SK-N-SH (cell line): ENCODE measurements at regions not wholly inside any gene's neighbourhood (a gene's known extent, or its start where the extent isn't known, plus 50 kb on each side); places are given as distances from the start of the nearest gene placed in this dataset.

ENCODE experiments used
- CTCF ChIA-PET: fragments of 300-600, 350-600 bp; formaldehyde crosslinking; extraction: SDS; loops from one replicate; lab custom pipeline; 2021; lab: Yijun Ruan, JAX
- POLR2A ChIA-PET: fragments of 350-600 bp; sonication (Branson Sonifier 250); formaldehyde crosslinking; extraction: SDS; loops from one replicate; lab custom pipeline; 2020; ENCODE audit warnings: antibody characterized with exemption, inconsistent platforms; lab: Yijun Ruan, JAX
- DNase-seq: peaks from one replicate; pipeline ENCODE4 v3.0.0; 2012
- H2AFZ ChIP-seq: fragments of 200-600 bp; sonication (generic); 2 replicates; pipeline ENCODE4 v1.8.1; 2016; ENCODE audit warnings: antibody characterized with exemption, mild to moderate bottlenecking, low read depth
- H3F3A ChIP-seq: fragments of 200-600 bp; sonication (generic); replicated peaks from 2 replicates; pipeline ENCODE3; 2016; ENCODE audit warnings: antibody characterized with exemption, mild to moderate bottlenecking; ENCODE audit not compliant: insufficient read depth
- H3K27ac ChIP-seq, 2 experiments: fragments of 200-500 bp in 1 of 2; fragments of 200-600 bp in 1 of 2; sonication (Bioruptor generic) in 1 of 2; sonication (generic), shearing (Covaris generic) in 1 of 2; 2 replicates each; pipeline versions ENCODE4 v1.5.1 to v1.6.1; 2014 to 2016; ENCODE audit warnings: low read depth in 2 of 2, inconsistent platforms in 1 of 2, low read length in 1 of 2, mild to moderate bottlenecking in 1 of 2, mixed read lengths in 1 of 2
- H3K27me3 ChIP-seq: fragments of 200-600 bp; sonication (generic), shearing (Covaris generic); 2 replicates; pipeline ENCODE4 v1.6.1; 2016; ENCODE audit warnings: mixed run types; ENCODE audit not compliant: insufficient read depth
- H3K36me3 ChIP-seq, 2 experiments: fragments of 200-500 bp in 1 of 2; fragments of 200-600 bp in 1 of 2; sonication (Bioruptor generic) in 1 of 2; sonication (generic) in 1 of 2; replicated peaks in 1 of 2; 2 replicates each; pipeline versions ENCODE3 to v1.5.1; 2014 to 2016; ENCODE audit warnings: low read length in 1 of 2, mild to moderate bottlenecking in 1 of 2; ENCODE audit not compliant: insufficient read depth in 2 of 2, control insufficient read depth in 1 of 2
- H3K4me1 ChIP-seq, 2 experiments: fragments of 200-500 bp in 1 of 2; fragments of 200-600 bp in 1 of 2; sonication (Bioruptor generic) in 1 of 2; sonication (generic), shearing (Covaris generic) in 1 of 2; 2 replicates each; pipeline versions ENCODE4 v1.5.1 to v1.6.1; 2014 to 2016; ENCODE audit warnings: low read depth in 1 of 2, low read length in 1 of 2, mixed run types in 1 of 2; ENCODE audit not compliant: insufficient read depth in 2 of 2, control insufficient read depth in 1 of 2
- H3K4me2 ChIP-seq: fragments of 200-600 bp; sonication (generic), shearing (Covaris generic); 2 replicates; pipeline ENCODE4 v1.6.1; 2017; ENCODE audit warnings: mixed run types
- H3K4me3 ChIP-seq, 2 experiments: fragments of 200-500 bp in 1 of 2; fragments of 200-600 bp in 1 of 2; sonication (Bioruptor generic) in 1 of 2; sonication (generic), shearing (Covaris generic) in 1 of 2; 2 replicates each; pipeline versions ENCODE4 v1.5.1 to v1.8.1; 2014 to 2016; ENCODE audit warnings: low read depth in 2 of 2, inconsistent platforms in 1 of 2, low read length in 1 of 2, mild to moderate bottlenecking in 1 of 2, mixed read lengths in 1 of 2, moderate library complexity in 1 of 2
- H3K79me2 ChIP-seq: fragments of 200-600 bp; sonication (generic); 2 replicates; pipeline ENCODE4 v1.8.1; 2017; ENCODE audit warnings: mild to moderate bottlenecking; ENCODE audit not compliant: insufficient read depth
- H3K9ac ChIP-seq: fragments of 200-600 bp; sonication (generic); 2 replicates; pipeline ENCODE4 v1.6.1; 2017; ENCODE audit warnings: mixed run types
- H3K9me2 ChIP-seq: fragments of 200-600 bp; sonication (generic); 2 replicates; pipeline ENCODE4 v1.6.1; 2017; ENCODE audit warnings: mixed run types
- H3K9me3 ChIP-seq: fragments of 200-600 bp; sonication (generic); 2 replicates; pipeline ENCODE4 v1.6.1; 2017; ENCODE audit warnings: mixed run types, mild to moderate bottlenecking, moderate library complexity
- H4K20me1 ChIP-seq: fragments of 200-600 bp; sonication (generic); 2 replicates; pipeline ENCODE4 v1.6.1; 2017; ENCODE audit warnings: mild to moderate bottlenecking, mixed run types; ENCODE audit not compliant: insufficient read depth
- CHD2 ChIP-seq: fragments of 150-350 bp; IDR thresholded peaks from 2 replicates; pipeline ENCODE4 v1.6.1; 2018; ENCODE audit warnings: low read length; ENCODE audit not compliant: partially characterized antibody
- ELF1 ChIP-seq: IDR thresholded peaks from 2 replicates; pipeline ENCODE4 v1.4.0; 2012
- EP300 ChIP-seq, 2 experiments: IDR thresholded peaks; 2 replicates each; pipeline versions ENCODE4 v1.4.0 to v1.6.1; 2012; ENCODE audit warnings: borderline replicate concordance in 1 of 2, low read depth in 1 of 2, low read length in 1 of 2
- FOXJ3 ChIP-seq: sonication (generic); formaldehyde crosslinking; IDR thresholded peaks from 2 replicates; pipeline ENCODE4 v1.5.1; 2020; ENCODE audit warnings: mild to moderate bottlenecking, missing genetic modification reagents
- FOXM1 ChIP-seq: IDR thresholded peaks from 2 replicates; pipeline ENCODE4 v1.4.0; 2012; ENCODE audit warnings: low read depth, mild to moderate bottlenecking
- GABPA ChIP-seq: IDR thresholded peaks from 2 replicates; pipeline ENCODE4 v1.4.0; 2012; ENCODE audit warnings: low read depth, mild to moderate bottlenecking
- IRF3 ChIP-seq: fragments of 150-350 bp; IDR thresholded peaks from 2 replicates; pipeline ENCODE4 v1.6.1; 2016; ENCODE audit warnings: mild to moderate bottlenecking, low read depth, low read length
- MXI1 ChIP-seq: IDR thresholded peaks from 2 replicates; pipeline ENCODE4 v1.6.1; 2012; ENCODE audit warnings: mild to moderate bottlenecking, low read depth, low read length, improper control_type of control experiment
- PBX3 ChIP-seq: IDR thresholded peaks from 2 replicates; pipeline ENCODE4; 2012
- POLR2AphosphoS5 ChIP-seq: IDR thresholded peaks from 2 replicates; pipeline ENCODE4 v1.6.1; 2012; ENCODE audit warnings: low read depth, low read length
- SIN3A ChIP-seq: IDR thresholded peaks from 2 replicates; pipeline ENCODE4 v1.6.1; 2012; ENCODE audit warnings: low read depth, mild to moderate bottlenecking, low read length, moderate library complexity, borderline replicate concordance
- TCF12 ChIP-seq: IDR thresholded peaks from 2 replicates; pipeline ENCODE4 v1.4.0; 2012
- WGBS: methylation state at CpG from one replicate; pipeline ENCODE4 v1.1.6; 2017; ENCODE audit warnings: low lambda C conversion rate; 5-methylcytosine and 5-hydroxymethylcytosine counted together
- TF ChIP-seq, protein P1 (sequence below): IDR thresholded peaks from 2 replicates; pipeline ENCODE4 v1.4.0; 2012; ENCODE audit warnings: low read depth, borderline replicate concordance
- TF ChIP-seq, protein P2 (sequence below): IDR thresholded peaks from 2 replicates; pipeline ENCODE4 v1.4.0; 2012; ENCODE audit warnings: low read depth
- TF ChIP-seq, protein P3 (sequence below): fragments of 200-600 bp; sonication (generic); IDR thresholded peaks from 2 replicates; pipeline ENCODE4 v1.6.1; 2017; ENCODE audit warnings: antibody characterized with exemption, mild to moderate bottlenecking, moderate library complexity

DNA sequence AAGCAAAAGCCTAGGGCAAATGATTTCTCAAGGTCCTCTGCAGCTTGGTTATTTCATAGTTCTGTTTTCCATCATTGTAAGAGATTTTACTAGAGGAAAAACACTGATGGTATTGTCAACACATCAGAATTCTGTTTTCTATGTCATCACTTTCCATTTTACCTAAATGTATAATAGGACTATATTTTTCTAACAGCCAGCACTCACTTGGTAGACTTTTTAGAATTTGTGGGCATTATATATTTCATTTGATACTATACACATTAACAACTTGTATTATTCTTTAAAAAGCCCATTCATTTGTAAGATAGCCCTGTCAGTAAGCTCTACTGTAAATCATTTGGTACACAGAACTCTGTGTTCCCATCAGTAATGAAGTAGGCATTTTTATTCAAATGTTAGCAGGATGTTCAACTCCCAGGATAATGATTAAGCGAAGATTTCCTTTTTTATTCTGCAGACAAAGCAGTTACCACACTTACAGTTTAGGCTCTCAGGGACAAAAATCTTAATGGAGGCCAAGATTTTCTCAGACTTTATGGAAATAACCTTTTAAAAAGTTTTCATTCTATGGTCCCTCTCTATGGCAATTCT lies 143.6 kb upstream of the TEX13C start:
- Histone ChIP-seq H3K79me2 (no peaks in the 10 kb centered on the region), H3F3A (no peaks in the 10 kb centered on the region), H3K4me3 (no peak overlapping the region), H3K27ac (no peak overlapping the region), H3K9ac (no peak overlapping the region), H3K9me3 (no peaks in the 10 kb centered on the region), H2AFZ (no peak overlapping the region), H4K20me1 (no peaks in the 10 kb centered on the region), H3K36me3 (no peaks in the 10 kb centered on the region), H3K4me2 (no peak overlapping the region), H3K4me1 (no peaks in the 10 kb centered on the region), H3K9me2 (no peaks in the 10 kb centered on the region), H3K27me3 (no peaks in the 10 kb centered on the region)
- CTCF ChIA-PET = no interaction called here
- no peak for DNase-seq
- TF ChIP-seq FOXM1 = no peak
- no peak for TF ChIP-seq PBX3
- no peak for TF ChIP-seq SIN3A
- TF ChIP-seq, protein P1, sequence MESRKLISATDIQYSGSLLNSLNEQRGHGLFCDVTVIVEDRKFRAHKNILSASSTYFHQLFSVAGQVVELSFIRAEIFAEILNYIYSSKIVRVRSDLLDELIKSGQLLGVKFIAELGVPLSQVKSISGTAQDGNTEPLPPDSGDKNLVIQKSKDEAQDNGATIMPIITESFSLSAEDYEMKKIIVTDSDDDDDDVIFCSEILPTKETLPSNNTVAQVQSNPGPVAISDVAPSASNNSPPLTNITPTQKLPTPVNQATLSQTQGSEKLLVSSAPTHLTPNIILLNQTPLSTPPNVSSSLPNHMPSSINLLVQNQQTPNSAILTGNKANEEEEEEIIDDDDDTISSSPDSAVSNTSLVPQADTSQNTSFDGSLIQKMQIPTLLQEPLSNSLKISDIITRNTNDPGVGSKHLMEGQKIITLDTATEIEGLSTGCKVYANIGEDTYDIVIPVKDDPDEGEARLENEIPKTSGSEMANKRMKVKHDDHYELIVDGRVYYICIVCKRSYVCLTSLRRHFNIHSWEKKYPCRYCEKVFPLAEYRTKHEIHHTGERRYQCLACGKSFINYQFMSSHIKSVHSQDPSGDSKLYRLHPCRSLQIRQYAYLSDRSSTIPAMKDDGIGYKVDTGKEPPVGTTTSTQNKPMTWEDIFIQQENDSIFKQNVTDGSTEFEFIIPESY = no peak
- TF ChIP-seq, protein P2, sequence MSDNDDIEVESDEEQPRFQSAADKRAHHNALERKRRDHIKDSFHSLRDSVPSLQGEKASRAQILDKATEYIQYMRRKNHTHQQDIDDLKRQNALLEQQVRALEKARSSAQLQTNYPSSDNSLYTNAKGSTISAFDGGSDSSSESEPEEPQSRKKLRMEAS = no peak
- no peak for TF ChIP-seq EP300 (IDR thresholded peaks at IDR 0.05; ENCODE audit: borderline replicate concordance in 1 of 2, low read depth in 1 of 2, low read length in 1 of 2)
- TF ChIP-seq GABPA = no peak
- TF ChIP-seq, protein P3, sequence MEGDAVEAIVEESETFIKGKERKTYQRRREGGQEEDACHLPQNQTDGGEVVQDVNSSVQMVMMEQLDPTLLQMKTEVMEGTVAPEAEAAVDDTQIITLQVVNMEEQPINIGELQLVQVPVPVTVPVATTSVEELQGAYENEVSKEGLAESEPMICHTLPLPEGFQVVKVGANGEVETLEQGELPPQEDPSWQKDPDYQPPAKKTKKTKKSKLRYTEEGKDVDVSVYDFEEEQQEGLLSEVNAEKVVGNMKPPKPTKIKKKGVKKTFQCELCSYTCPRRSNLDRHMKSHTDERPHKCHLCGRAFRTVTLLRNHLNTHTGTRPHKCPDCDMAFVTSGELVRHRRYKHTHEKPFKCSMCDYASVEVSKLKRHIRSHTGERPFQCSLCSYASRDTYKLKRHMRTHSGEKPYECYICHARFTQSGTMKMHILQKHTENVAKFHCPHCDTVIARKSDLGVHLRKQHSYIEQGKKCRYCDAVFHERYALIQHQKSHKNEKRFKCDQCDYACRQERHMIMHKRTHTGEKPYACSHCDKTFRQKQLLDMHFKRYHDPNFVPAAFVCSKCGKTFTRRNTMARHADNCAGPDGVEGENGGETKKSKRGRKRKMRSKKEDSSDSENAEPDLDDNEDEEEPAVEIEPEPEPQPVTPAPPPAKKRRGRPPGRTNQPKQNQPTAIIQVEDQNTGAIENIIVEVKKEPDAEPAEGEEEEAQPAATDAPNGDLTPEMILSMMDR = no peak
- no peak for TF ChIP-seq ELF1
- no peak for TF ChIP-seq IRF3
- TF ChIP-seq FOXJ3 (CRISPR knock-in tag) = no peak
- no peak for TF ChIP-seq TCF12
- no peak for TF ChIP-seq CHD2
- TF ChIP-seq POLR2AphosphoS5 = no peak
- no peak for TF ChIP-seq MXI1
- 0% methylated on average over 1 of the region's 1 CpG for WGBS
- POLR2A ChIA-PET = no interaction called here
